GM18873 (cell line): ENCODE measurements at regions not wholly inside any gene's neighbourhood (a gene's known extent, or its start where the extent isn't known, plus 50 kb on each side); places are given as distances from the start of the nearest gene placed in this dataset.

Source experiments
- ATAC-seq: cut with Tn5 transposase; IDR thresholded peaks from one replicate; pipeline ENCODE4 v1.9.1; 2021; ENCODE audit warnings: mild to moderate bottlenecking, moderate library complexity, moderate number of reproducible peaks; ENCODE audit not compliant: unreplicated experiment, low FRiP score

GRCh38 chr2:2400286-2401038 is 69.4 kb upstream of the MYT1L start:
- no peak for ATAC-seq

GRCh38 chr2:2399396-2399795 is 68.3 kb upstream of the MYT1L start:
- no peak for ATAC-seq

GRCh38 chr2:2392332-2392731 is 61.3 kb upstream of the MYT1L start:
- ATAC-seq, result no peak

- no peak for ATAC-seq
Observed at GRCh38 chr2:2389215-2389614, 58.1 kb upstream of the MYT1L start.
